ENCODE measurements at regions not wholly inside any gene's neighbourhood (a gene's known extent, or its start where the extent isn't known, plus 50 kb on each side); places are given as distances from the start of the nearest gene placed in this dataset.

GRCh38 chr2:74081030-74081762, 66.5 kb downstream of the BOLA3 start:
- POLR2A ChIA-PET: no interaction called here
- CTCF ChIA-PET: interaction anchor here (1.4 to 1.6 kb wide), 2 partner anchors 253 to 257 kb away, joined by 3 to 5 read pairs; no protein-coding TSS in a partner anchor

More at GRCh38 chr2:74081030-74081762, 66.5 kb downstream of the BOLA3 start:
- H3K9me3 ChIP-seq: no peaks in the 10 kb centered on the region
- H3K79me2 ChIP-seq (ENCODE audit: insufficient read depth): no peaks in the 10 kb centered on the region
- H3K4me3 ChIP-seq (ENCODE audit: low read depth in 2 of 2, low read length in 1 of 2): no peak overlapping the region
- H3K4me1 ChIP-seq (ENCODE audit: control insufficient read depth in 1 of 2, insufficient read depth in 2 of 2, low read depth in 1 of 2, low read length in 1 of 2): peaks cover 0 to 7% of the 10 kb centered on the region in 2 experiments; a peak in 2 of 4 replicates
- H2AFZ ChIP-seq (ENCODE audit: low read depth): no peak overlapping the region
- no peaks in the 10 kb centered on the region for H3K27me3 ChIP-seq (ENCODE audit: insufficient read depth)
- no peak overlapping the region for H3K9ac ChIP-seq
- H4K20me1 ChIP-seq (ENCODE audit: insufficient read depth): no peaks in the 10 kb centered on the region
- TF ChIP-seq TAF1 (IDR thresholded peaks at IDR 0.05; ENCODE audit: borderline replicate concordance, low read depth, low read length) (no peak), MEF2A (IDR thresholded peaks at IDR 0.05; ENCODE audit: borderline replicate concordance, low read depth) (no peak), USF1 (IDR thresholded peaks at IDR 0.05; ENCODE audit: borderline replicate concordance, low read depth) (no peak), POLR2AphosphoS5 (IDR thresholded peaks at IDR 0.05; ENCODE audit: low read depth, low read length) (no peak), JUND (IDR thresholded peaks at IDR 0.05) (no peak), RXRA (IDR thresholded peaks at IDR 0.05; ENCODE audit: borderline replicate concordance, low read depth) (no peak), CHD2 (IDR thresholded peaks at IDR 0.05; ENCODE audit: low read length, partially characterized antibody) (no peak), EP300 (IDR thresholded peaks at IDR 0.05; ENCODE audit: borderline replicate concordance in 1 of 2, low read depth in 1 of 2, low read length in 1 of 2) (no peak), USF2 (IDR thresholded peaks at IDR 0.05; ENCODE audit: borderline replicate concordance, low read depth, low read length) (no peak), MAX (IDR thresholded peaks at IDR 0.05; ENCODE audit: low read depth) (no peak), NFIC (IDR thresholded peaks at IDR 0.05; ENCODE audit: borderline replicate concordance) (no peak), CTCF (IDR thresholded peaks at IDR 0.05) (no peak), TEAD4 (IDR thresholded peaks at IDR 0.05; ENCODE audit: borderline replicate concordance, insufficient read depth) (no peak), GATA2 (CRISPR knock-in tag; IDR thresholded peaks at IDR 0.05) (no peak), PBX3 (IDR thresholded peaks at IDR 0.05) (no peak), FOXJ3 (CRISPR knock-in tag; IDR thresholded peaks at IDR 0.05) (no peak), ZBTB33 (IDR thresholded peaks at IDR 0.05; ENCODE audit: borderline replicate concordance, low read depth) (no peak), SMC3 (IDR thresholded peaks at IDR 0.05; ENCODE audit: low read depth, low read length) (no peak), EZH2phosphoT487 (IDR thresholded peaks at IDR 0.05; ENCODE audit: borderline replicate concordance, low read depth) (no peak)
- H3K4me2 ChIP-seq: no peak overlapping the region
- H3K9me2 ChIP-seq: no peaks in the 10 kb centered on the region
- DNase-seq: no peak
- no peak overlapping the region for H3K27ac ChIP-seq (ENCODE audit: low read depth in 2 of 2, low read length in 1 of 2)
- no peaks in the 10 kb centered on the region for H3F3A ChIP-seq (replicated peaks; ENCODE audit: insufficient read depth)
- H3K36me3 ChIP-seq (replicated peaks in 1 of 2; ENCODE audit: control insufficient read depth in 1 of 2, insufficient read depth in 2 of 2, low read length in 1 of 2): peaks cover 0 to 20% of the 10 kb centered on the region in 2 experiments
- 87% methylated on average over 12 of the region's 12 CpGs for whole genome bisulfite sequencing (ENCODE audit: low lambda C conversion rate)

All from SK-N-SH (cell line).